Chondrocyte (in vitro differentiated cells): ENCODE measurements at regions not wholly inside any gene's neighbourhood (a gene's known extent, or its start where the extent isn't known, plus 50 kb on each side); places are given as distances from the start of the nearest gene placed in this dataset.

Experiments used
- DNase-seq: peaks from one replicate; pipeline ENCODE4 v3.0.0; 2021; ENCODE audit warnings: mixed read lengths, low spot score
- H3K27ac Mint-ChIP-seq: one replicate; pipeline ENCODE4 v1.8.0; 2021; ENCODE audit warnings: mild to moderate bottlenecking, moderate library complexity, mixed read lengths; ENCODE audit not compliant: unreplicated experiment
- H3K27me3 Mint-ChIP-seq: 2 replicates; pipeline ENCODE4 v1.8.0; 2021; ENCODE audit warnings: low read depth, mixed read lengths
- H3K36me3 Mint-ChIP-seq: 2 replicates; pipeline ENCODE4 v1.8.0; 2021; ENCODE audit warnings: low read depth, mixed read lengths
- H3K4me1 Mint-ChIP-seq: 2 replicates; pipeline ENCODE4 v1.8.0; 2021; ENCODE audit warnings: low read depth, mild to moderate bottlenecking, mixed read lengths
- H3K4me3 Mint-ChIP-seq: one replicate; pipeline ENCODE4 v1.8.0; 2021; ENCODE audit warnings: mild to moderate bottlenecking, moderate library complexity, mixed read lengths; ENCODE audit not compliant: unreplicated experiment
- H3K9me3 Mint-ChIP-seq: 2 replicates; pipeline ENCODE4 v1.8.0; 2021; ENCODE audit warnings: low read depth, mixed read lengths
- CTCF ChIP-seq: fragments of 200-600 bp; sonication (generic); IDR thresholded peaks from 2 replicates; pipeline ENCODE4 v1.5.0; 2021; ENCODE audit warnings: antibody characterized with exemption, mild to moderate bottlenecking, moderate library complexity

GRCh38 chr7:125481323-125481722 lies 551.7 kb upstream of the POT1 start:
- Mint-ChIP-seq H3K27me3 (peaks cover 1% of the 10 kb centered on the region), H3K27ac (no peak overlapping the region), H3K4me3 (no peak overlapping the region)

GRCh38 chr7:125480762-125481161 lies 551.1 kb upstream of the POT1 start:
- no peak for DNase-seq
- no peak for TF ChIP-seq CTCF
- H3K4me3 Mint-ChIP-seq, result no peak overlapping the region
- H3K27ac Mint-ChIP-seq, result no peak overlapping the region
- no peaks in the 10 kb centered on the region for H3K36me3 Mint-ChIP-seq
- H3K27me3 Mint-ChIP-seq, result peaks cover 5% of the 10 kb centered on the region
- H3K4me1 Mint-ChIP-seq, result no peaks in the 10 kb centered on the region
- no peaks in the 10 kb centered on the region for H3K9me3 Mint-ChIP-seq

More at GRCh38 chr7:125481323-125481722, 551.7 kb upstream of the POT1 start:
- no peaks in the 10 kb centered on the region for H3K36me3 Mint-ChIP-seq
- H3K4me1 Mint-ChIP-seq, result no peaks in the 10 kb centered on the region
- no peak for TF ChIP-seq CTCF
- no peaks in the 10 kb centered on the region for H3K9me3 Mint-ChIP-seq
- DNase-seq, result no peak

GRCh38 chr7:125468855-125469174 lies 539.2 kb upstream of the POT1 start:
- H3K36me3 Mint-ChIP-seq, result no peaks in the 10 kb centered on the region
- peaks cover 9% of the 10 kb centered on the region for H3K27me3 Mint-ChIP-seq
- no peak overlapping the region for H3K27ac Mint-ChIP-seq
- H3K9me3 Mint-ChIP-seq, result no peaks in the 10 kb centered on the region
- DNase-seq, result no peak
- H3K4me1 Mint-ChIP-seq, result no peaks in the 10 kb centered on the region
- no peak overlapping the region for H3K4me3 Mint-ChIP-seq
- no peak for TF ChIP-seq CTCF

- H3K9me3 Mint-ChIP-seq, result no peaks in the 10 kb centered on the region
- no peak overlapping the region for H3K27ac Mint-ChIP-seq
- no peak overlapping the region for H3K4me3 Mint-ChIP-seq
- TF ChIP-seq CTCF, result no peak
- H3K4me1 Mint-ChIP-seq, result no peaks in the 10 kb centered on the region
- no peaks in the 10 kb centered on the region for H3K36me3 Mint-ChIP-seq
- peaks cover 5% of the 10 kb centered on the region for H3K27me3 Mint-ChIP-seq
- no peak for DNase-seq
These were observed 538.6 kb upstream of the POT1 start for GRCh38 chr7:125467996-125468854.

GRCh38 chr7:125465527-125465926 lies 535.9 kb upstream of the POT1 start:
- peaks cover 2% of the 10 kb centered on the region for H3K9me3 Mint-ChIP-seq
- no peak for DNase-seq
- no peak for TF ChIP-seq CTCF
- H3K4me3 Mint-ChIP-seq, result no peak overlapping the region
- no peaks in the 10 kb centered on the region for H3K4me1 Mint-ChIP-seq
- peaks cover 1% of the 10 kb centered on the region for H3K27me3 Mint-ChIP-seq
- no peak overlapping the region for H3K27ac Mint-ChIP-seq
- H3K36me3 Mint-ChIP-seq, result no peaks in the 10 kb centered on the region
